Activated CD8-positive, alpha-beta memory T cell treated with anti-CD3 and anti-CD28 coated beads for 24 hours (primary cell): ENCODE measurements at regions not wholly inside any gene's neighbourhood (a gene's known extent, or its start where the extent isn't known, plus 50 kb on each side); places are given as distances from the start of the nearest gene placed in this dataset.

ENCODE experiments used
- DNase-seq: peaks from one replicate; pipeline ENCODE4 v3.0.0-alpha.2; 2020

DNA sequence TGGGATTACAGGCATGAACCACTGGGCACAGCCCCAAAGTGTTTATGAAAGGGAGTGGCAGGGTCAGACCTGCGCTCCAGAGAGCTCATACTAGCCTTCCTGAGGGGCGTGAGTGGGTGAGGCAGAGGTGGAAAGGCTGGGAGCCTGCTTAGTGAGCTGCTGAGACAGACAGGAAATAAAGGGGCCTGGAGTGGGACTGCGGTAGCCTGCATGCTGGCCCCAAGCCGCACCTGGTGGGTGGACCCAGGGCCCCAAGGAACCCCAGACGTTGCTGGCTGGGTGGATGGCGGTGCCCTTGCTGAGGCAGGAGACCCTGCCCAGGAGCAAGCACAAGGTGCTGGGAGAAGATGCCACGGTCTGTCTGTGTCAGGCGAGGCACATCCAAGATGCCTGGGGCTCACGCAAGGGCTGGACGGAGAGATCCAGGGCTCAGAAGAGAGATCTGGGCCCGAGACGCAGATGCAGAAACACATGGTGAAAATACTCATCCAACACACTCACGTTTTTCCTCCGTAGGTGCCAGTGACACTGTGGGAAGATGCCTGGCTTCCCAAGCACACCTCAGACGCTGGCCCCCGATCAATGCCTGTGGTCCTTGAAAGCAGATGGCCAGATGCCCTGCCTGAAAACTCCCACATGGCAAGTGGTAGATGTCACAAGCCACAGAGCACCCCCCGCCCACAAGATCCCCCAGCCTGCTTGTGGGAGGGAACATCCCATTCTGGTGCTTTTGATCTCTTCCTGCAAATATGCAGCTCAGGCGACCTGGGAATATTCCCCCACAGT, 151.1 kb downstream of the GLI2 start:
- no peak for DNase-seq

DNA sequence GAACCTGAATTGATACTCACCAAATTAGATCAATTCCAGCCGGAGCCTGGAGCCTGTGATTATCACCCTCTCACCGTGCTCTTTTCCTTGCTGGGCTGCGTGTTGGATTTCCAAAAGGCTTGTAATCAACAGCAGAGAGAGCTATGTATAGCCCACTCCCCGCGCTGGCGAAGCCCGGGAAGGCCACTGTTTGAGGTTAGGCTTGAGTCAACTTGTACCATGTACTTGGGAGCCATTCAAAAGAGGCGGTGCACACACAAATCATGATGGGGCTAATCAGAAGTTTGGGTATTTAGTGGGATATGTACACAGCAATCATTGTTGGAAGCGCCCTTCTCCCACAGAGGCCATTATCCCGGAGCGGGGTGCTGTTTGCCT, 151.6 kb downstream of the GLI2 start:
- DNase-seq = no peak

DNA sequence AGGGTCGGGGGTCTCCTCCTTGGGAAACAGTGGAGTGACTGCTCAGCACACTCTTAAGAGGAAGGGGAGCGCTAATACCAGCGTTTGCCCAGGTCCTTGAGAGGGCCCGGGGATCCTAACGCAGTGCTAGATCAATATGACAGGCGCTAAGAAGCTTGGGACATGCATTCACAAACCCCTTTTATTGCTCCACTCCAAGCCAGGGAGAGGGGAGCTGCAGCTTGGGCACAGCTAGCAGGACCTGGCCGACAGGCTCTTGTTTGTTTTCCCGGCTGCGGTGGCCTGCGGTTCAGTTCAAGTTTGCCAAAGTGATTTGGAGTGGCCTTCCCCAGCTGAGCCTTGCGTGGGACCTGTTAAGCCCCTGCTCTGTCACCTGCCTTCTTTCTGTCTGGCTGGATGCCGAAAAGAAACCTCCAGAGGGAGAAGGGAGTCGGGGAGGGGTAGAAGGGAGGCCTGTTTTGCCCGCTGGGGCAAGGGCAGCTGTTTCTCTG, 152.1 kb downstream of the GLI2 start:
- DNase-seq = no peak

DNA sequence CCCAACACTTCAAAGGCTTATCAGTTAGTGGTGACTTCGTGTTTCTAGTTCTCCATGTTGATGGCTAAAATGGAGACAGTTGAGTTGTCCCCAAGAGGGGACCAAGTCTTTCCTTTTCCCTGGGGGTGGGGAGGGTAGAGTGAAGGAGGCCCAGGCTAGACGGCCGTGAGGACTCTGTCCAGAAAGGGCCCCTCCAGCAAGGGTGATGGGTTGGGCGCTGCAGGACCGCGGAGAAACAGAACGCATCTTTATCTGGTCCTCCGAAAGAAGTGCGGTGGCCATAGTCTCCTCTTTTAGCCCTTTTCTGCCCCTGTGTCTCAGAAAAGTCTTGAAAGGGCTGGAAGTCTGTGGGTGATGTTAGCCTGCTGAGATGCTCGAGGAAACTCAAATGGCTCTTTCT, 153.2 kb downstream of the GLI2 start:
- no peak for DNase-seq

DNA sequence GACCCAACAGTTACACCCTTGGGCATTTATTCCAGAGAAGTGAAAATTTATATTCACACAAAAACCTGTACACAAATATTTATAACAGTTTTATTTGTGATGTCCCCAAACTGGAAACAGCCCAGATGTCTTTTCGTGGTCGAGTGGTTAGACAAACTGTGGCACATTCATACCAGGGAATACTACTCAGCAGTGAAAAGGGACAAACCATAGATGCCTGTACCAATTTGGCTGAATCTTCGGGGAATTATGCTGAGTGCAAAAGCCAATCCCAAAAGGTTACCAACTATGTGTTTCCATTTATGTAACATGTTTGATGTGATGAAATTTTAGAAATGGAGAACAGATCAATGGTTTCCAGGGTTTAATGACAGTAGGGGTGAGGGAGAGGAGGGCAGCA, 154.3 kb downstream of the GLI2 start:
- no peak for DNase-seq

DNA sequence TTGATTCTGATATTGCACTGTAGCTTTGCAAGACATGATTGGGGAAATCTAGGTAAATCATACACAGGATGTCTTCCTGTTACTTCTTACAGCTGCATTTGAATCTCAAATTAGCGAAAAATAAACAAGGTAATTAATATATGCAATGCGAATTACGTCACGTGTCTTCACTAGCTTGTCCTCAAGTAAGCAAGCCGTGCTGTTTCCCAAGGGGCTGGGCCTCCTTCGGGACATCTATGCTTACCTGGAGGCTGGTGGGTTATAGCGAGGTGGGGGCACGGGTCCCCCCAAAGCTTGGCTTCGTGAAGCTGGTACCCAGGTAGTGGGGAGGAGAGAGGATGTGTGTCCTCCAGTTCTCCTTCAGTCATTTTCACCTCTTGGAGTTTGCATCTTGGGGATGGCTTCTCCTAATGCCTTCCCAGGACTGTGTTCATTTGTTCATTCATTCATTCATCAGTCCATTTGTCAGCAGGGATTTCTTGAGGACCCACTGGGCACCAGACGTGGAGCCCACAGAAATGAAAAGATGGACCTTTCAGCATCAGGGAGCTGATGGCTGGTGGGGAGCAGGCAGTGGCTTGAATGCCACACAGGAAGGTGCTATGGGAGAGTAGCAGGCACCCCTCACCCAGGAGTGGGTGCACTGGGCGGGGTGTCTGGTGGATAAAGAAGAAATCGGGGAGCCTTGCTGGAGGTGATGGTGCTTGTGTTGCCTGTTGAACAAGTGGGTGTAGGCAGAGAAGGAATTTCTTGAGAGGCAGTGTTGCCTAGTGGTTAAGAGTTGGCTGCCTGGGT, 155.1 kb downstream of the GLI2 start:
- DNase-seq = no peak

DNA sequence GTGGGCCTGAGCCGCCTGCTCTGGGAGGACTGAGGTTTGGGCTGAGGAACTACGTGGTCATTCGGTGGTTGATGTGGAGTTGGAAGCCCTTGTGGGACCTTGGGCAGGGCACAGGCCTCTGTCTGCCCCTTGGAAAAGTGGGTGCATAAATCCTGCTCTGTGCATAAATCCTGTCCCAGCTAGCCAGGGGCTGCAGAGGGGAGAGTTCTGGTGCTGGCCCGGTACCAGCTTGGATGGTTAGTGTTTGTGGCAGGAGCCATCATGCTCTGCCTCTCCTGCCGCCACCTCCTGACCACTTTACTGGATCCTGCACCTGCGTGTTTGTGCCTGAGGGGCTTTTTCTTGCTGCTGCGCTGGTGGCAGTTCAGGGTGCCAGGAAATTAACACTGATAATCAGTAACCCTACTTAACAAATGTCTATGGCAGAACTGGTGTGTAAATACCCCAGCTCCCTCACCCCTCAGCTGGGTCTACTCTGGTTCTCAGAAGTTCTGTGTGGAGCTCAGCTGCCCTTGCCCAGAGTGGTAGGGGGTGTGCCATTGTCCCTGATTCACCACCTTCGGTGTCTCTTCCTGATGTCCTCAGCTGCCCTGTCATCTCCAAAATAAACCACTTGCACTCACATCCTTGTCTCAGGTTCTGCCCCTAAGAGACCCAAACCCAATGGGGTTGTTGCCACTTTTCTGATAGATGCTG, 156.8 kb downstream of the GLI2 start:
- DNase-seq = no peak

DNA sequence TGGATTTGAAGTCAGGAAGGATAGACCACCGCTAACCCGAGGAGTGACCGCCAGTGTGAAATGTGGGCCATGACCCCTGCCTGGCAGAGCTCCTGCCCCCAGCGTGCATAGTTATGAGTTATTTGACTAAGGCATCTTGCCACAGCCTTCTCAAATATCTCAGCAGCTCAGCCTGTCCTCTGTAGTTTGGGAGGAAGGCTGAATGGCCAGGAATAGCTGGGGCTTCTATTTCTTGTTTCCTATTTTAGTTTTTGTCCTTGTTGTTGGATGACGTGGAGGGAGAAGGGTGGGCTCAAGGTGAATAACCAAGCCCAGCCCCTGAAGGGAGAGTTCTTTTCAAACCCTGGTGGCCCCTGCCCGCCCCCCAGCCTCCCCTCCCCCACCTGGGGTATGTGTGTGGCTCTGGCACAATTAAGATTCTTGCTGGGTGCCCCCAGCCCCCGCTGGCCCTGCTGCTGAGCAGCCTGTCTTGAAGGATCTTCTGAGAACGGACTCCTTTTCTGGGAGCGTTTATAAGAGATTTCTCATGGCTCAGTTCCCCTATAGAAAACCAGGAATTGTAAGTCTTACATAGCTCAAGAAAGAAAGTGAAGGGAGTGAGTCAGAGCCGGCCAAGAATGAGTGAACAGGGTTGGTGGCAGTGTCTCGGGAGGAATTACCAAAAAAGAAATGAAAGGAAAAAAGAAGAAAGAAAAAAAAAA, 157.4 kb downstream of the GLI2 start:
- no peak for DNase-seq

DNA sequence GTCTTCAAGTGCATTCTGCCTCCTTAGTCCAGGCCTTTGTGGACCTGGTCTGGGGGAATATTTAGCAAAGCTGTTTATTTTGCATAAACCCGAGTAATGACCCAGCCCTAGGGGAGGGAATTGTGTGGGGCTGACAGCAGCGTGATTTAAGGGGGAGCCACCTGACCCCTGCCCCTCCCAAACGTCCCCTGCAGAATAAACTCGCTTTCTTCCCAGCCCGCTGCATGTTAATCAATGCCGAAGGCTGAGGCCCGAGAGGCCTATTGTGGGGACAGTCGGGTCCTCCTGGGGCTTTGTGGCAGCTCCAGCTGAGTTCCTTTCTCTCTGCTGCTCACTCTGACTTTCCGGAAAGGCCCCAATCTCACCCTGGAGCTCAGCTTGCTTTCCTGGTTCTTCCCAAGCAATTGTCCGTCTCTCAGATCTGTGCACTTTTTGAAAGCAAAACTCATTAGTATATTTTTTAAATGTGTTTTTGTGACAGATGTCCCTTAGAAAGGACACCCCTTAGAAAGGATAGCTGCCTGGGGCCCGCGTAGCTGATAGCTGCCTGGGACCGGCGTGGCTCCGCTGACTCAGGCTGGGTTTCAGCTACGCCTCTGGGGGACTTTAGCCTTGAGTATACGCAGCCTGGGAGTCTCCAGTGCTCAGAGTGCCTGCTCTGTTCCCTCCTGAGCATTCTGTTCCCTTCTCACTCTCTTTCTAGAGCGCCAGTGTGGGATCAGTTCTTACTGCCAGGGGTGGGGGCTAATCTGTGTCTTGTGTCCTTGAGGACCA, 158.3 kb downstream of the GLI2 start:
- no peak for DNase-seq

DNA sequence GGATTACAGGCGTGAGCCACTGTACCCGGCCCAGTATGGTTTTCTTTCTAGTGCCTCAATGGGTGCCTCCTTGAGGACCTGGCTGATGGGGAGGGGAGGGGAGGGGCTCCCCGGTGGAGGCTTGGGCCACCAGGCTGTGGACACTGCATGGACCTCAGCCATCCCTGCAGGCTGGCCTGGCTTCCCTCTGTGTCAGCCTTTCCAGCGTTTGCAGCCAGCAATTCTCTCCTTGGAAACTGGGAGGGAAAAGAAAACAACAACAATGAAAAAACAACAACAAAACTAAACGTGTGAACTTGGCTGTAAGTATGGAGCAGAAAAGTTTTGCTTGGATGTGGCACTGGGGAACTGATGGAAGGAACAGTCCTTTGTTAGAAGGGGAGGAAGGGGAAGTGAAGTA, 159.3 kb downstream of the GLI2 start:
- no peak for DNase-seq

DNA sequence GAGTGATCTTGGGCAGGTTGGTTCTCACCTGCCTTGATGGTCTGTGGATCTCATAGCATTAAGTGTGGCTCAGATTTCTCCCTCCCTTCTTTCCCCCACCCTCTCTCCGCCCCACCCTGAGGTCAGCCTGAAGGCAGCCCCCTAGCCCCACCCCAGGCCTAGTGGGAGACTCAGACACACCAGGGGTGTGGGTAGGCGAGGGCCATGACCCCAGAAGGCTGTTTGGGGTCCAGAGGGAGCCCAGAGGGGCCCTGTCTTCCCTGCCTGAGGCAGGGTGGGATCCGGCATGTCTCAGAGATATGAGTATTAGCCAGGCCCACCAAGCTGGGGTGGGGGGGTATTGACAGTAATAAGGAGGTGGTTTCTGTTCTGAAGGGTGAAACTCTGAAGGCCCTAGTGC, 160.5 kb downstream of the GLI2 start:
- DNase-seq = no peak

DNA sequence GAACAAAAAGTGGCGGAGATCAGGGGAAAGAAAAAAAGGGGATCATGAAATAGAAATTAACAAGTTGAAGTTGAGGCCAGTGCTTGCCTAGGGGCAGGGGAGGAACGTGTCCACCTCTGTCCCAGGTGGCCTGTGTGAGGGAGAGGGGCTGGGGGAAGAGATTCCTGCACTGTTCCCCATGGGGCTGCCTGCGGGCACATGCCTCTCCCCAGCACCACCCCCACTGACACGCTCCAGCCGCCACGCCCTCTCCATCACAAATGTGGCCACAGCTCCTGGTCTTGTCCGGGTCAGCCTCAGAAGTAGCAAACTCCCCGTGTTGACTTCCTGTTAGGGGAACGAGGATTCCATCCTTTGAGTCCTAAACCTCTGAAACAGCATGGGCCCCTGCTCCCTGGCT, 161.2 kb downstream of the GLI2 start:
- DNase-seq = no peak

DNA sequence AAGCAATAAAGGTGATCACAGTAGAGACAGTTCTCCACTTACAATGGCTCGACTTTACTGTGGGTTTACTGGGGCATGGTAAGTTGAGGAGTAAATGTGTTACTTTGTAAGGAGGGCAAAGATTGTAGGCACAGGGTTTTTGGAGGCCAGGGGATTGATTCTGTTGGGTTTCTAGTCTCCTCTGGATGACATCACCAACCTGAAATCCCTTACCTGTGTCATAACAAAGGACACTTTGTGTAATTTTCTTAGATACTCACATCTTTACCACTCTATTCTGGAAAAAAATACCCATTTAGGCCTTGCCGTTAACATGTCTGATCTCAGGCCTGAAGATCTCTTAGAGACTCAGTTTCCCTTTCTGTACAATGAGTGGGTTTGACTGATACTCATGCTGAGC, 161.7 kb downstream of the GLI2 start:
- no peak for DNase-seq

DNA sequence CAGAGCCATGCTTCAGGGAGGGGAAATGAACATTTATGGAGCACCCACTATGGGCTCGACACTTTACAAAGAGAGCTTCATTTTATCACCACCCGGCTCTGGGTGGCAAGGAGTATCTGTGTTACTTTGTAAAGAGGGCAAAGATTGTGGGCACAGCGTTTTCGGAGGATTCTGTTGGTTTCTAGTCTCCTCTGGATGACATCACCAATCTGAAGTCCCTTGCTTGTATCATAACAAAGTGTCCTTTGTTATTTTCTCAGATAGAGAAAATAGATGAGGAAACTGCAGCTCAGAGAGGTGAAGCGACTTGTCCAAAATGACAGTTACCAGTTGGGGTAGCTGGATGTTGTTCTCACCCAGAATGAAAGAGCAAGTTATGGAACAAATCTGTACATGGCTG, 162.8 kb downstream of the GLI2 start:
- DNase-seq = no peak

DNA sequence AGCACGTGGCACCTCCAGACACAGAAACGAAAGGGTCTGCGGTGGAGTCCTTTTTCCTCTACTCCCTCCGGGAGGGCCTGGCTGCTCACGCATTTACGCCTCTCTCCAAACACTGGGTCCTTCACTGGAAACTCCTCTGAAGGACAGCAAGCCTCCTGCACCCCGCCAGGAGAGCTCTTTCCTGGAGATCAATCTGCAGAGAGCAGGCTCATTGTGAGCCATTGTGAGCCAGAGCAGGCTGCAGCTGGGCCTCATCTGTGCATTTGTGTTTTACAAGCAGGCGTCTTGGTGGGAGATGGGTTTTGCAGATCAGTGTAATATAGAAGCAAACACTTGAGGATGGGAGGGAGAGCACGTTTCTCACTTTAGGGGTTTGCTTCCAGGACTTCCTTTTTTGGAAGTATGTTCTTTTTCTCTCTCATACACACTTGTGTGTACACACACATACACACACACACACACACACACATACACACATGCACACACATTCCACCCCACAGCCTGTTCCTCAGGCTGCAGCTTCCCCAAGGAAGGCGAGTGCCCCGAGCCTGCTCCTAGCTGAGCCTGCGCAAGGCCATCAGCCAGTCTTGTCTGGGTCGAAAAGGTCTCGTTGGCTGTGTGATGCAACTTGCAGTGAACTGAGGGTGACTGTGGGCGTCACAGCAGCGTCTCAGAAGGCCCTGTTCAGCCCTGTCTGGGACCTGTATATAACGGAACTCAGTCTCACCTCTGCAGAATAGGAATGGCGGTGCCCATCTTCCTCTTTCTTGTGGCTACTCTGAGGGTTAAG, 163.5 kb downstream of the GLI2 start:
- DNase-seq = no peak

DNA sequence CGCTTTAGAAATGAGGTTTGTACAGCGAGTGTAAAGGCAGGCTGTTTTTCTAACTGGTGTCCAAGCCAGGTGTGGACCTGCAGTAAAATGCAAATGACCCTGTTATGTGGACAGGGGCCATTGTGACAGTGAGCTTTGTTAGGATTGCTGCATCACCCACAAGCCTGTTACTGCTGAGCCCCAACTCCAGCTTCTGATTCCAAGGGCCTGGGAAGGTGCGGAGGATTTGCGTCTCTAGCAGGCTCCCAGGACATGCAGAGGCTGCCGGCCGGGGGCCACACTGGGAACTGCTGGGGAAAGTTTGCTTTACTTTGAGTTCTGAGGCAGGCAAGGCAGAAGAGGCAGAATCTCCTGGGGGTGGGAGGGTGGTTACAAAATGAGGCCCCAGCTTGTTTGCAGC, 164.1 kb downstream of the GLI2 start:
- no peak for DNase-seq

DNA sequence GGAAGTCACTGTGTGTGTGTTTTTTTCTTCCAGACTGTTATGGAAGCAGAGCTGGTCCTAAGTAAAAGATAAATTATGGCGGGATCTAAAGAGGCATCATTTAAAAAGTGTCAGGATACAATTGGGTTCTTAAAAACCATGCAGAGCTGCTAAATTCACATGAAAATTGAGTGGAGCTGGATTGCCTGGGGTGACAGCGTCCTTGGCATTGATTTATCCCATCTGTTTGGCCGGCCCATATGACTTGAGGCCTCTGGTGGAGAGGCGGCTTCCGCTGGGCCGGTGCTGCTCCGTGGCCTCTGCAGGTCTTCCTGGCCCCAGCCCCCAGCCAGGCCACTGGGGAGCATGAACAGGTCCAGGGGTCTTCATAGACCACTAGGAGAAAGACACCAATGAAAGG, 165.5 kb downstream of the GLI2 start:
- no peak for DNase-seq

DNA sequence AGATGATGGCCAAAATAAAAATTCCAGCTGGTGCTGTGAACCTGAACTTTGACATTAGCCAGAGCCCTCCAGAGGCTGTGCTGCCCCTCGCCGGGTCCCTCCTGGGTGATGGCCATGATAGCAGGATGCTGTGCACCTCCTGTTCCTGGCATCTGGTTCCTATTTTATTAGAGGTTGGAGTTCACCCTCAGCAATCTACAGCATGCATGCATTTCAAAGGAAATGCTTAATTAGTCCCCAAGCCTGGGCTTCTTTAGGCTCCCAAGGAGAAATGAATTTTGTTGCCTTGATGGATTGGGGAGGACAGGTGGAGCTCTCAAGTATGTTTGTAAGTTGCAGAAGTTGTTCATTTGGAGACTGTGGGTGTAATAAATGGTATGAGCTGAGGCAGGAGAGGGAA, 166.9 kb downstream of the GLI2 start:
- DNase-seq = no peak

DNA sequence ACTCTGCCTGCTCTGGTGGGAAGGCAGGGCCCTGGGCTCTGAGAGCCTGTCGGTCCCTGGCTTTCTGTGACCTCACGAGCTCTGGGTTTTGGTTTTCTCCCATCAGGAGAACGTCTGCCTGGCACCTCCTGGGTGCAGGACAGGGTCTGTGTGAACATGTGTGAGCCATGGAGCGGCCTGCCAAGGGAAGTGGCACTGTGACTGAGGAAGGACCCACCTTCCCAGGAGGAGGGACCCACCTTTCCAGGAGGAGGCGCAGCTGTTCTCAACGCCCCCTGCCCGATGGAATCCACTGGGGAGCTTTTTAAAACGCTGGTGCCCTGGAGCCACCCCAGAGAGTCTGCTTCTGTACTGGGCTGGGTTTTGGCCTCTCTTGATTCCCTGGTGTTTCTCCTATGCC, 168.7 kb downstream of the GLI2 start:
- no peak for DNase-seq

DNA sequence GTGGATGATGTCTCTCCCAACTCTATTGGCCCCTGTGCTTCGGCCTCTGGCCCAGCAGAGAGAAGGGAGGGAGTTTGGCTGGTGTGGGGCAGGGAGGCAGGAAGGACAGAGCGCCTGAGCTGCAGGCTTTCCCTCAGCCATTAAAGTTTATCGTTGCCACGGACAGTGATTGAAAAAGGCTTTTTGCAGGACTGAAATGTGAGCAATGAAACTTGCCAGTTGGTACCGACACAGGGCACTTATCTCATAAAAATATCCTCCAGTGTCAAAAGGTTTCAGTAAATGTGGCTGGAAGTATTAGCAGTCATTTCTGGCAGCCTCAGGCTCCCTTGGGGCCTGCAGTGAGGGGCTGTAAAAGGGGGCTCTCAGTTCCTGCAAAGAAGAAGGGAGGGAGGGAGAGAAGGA, 169.2 kb downstream of the GLI2 start:
- no peak for DNase-seq

DNA sequence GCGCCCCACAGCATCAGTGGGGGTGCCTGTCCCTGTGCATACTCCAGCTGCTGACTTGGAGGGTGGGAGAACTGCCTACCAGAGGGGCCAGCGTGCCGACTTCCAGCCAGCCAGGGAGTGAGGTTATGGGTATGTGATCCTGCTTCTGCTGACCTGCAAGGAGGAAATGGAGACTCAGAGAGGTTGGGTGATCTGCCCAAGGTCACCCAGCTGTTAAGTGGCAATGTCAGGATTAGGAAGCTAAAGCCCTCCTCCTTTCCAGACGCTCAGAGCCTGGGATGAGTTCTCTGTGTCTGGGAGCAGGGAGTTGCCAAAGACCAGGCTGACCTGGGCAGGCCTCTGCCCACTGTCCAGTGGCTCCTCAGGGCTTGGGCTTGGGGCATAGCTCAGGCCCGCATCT, 169.6 kb downstream of the GLI2 start:
- DNase-seq = no peak
